ENCODE measurements at regions not wholly inside any gene's neighbourhood (a gene's known extent, or its start where the extent isn't known, plus 50 kb on each side); places are given as distances from the start of the nearest gene placed in this dataset.

- Histone ChIP-seq H3K18ac (ENCODE audit: low read depth, low read length) (no peak overlapping the region), H3K23ac (ENCODE audit: low read depth, low read length) (no peak overlapping the region), H3K4me2 (ENCODE audit: low read depth, low read length) (no peak overlapping the region), H3K4me3 (ENCODE audit: insufficient read depth, low read depth, low read length) (no peak overlapping the region), H2AK9ac (replicated peaks; ENCODE audit: low read depth, low read length, poor library complexity) (no peak overlapping the region), H2BK15ac (ENCODE audit: low read depth, low read length) (no peak overlapping the region), H3K9me3 (ENCODE audit: control insufficient read depth, insufficient read depth, low read length) (no peaks in the 10 kb centered on the region), H4K91ac (ENCODE audit: insufficient read depth, low read depth, low read length) (no peak overlapping the region), H3K9ac (ENCODE audit: low read depth, low read length) (no peak overlapping the region), H4K20me1 (ENCODE audit: insufficient read depth, low read length) (no peaks in the 10 kb centered on the region), H3K4ac (ENCODE audit: low read depth, low read length) (no peak overlapping the region), H3K56ac (ENCODE audit: extremely low read depth, insufficient read depth, low read length) (no peak overlapping the region), H3K36me3 (ENCODE audit: control insufficient read depth, insufficient read depth, low read length) (no peaks in the 10 kb centered on the region), H3K79me1 (ENCODE audit: low read depth in 1 of 2, low read length in 2 of 2) (no peaks in the 10 kb centered on the region), H3K4me1 (ENCODE audit: control insufficient read depth, insufficient read depth, low read length) (no peaks in the 10 kb centered on the region), H3K27me3 (ENCODE audit: control insufficient read depth, insufficient read depth, low read length) (no peaks in the 10 kb centered on the region), H3K9me1 (ENCODE audit: insufficient read depth, low read length) (no peaks in the 10 kb centered on the region), H3K14ac (replicated peaks; ENCODE audit: low read depth, low read length) (no peak overlapping the region), H4K5ac (ENCODE audit: low read depth, low read length) (no peak overlapping the region), H2AFZ (replicated peaks; ENCODE audit: low read length, poor library complexity) (no peak overlapping the region), H4K8ac (ENCODE audit: low read depth in 2 of 2, low read length in 2 of 2) (no peak overlapping the region), H2BK5ac (ENCODE audit: low read depth, low read length, poor library complexity, severe bottlenecking) (no peak overlapping the region), H2BK120ac (ENCODE audit: low read depth, low read length) (no peak overlapping the region), H3K27ac (ENCODE audit: insufficient read depth, low read length) (no peak overlapping the region), H2AK5ac (ENCODE audit: low read depth, low read length) (no peak overlapping the region), H2BK20ac (ENCODE audit: low read depth, low read length) (no peak overlapping the region)
- POLR2A ChIA-PET (ENCODE audit: unreplicated experiment), result no interaction called here
- no CpG with 5 or more reads among the region's 1 CpG for WGBS, 2 experiments (ENCODE audit: extremely low coverage in 2 of 2, insufficient read length in 1 of 2)
- no TSS peak for BruUV-seq (replicated peaks)
- in situ Hi-C loops (cut with MboI; ENCODE audit: low sequenced_read_pairs) (no loop called here), intact Hi-C loops (cut with micrococcal nuclease) (no loop called here), dilution Hi-C loops (cut with HindIII; ENCODE audit: low sequenced_read_pairs, unreplicated experiment) (no loop called here)
- CTCF ChIA-PET, result no interaction called here
- no peak for ATAC-seq (ENCODE audit: low read depth)
- TF ChIP-seq ELK1 (IDR thresholded peaks at IDR 0.05; ENCODE audit: borderline replicate concordance, low read depth, low read length), result no peak
- DNase-seq, result no peak
Observed at GRCh38 chr11:127726367-127726766, 725.8 kb upstream of the KIRREL3 start.
